NCI-H82 (cell line): ENCODE measurements at regions not wholly inside any gene's neighbourhood (a gene's known extent, or its start where the extent isn't known, plus 50 kb on each side); places are given as distances from the start of the nearest gene placed in this dataset.
"Not testable (repeated sequence)": the region's sequence is repeated elsewhere in the genome, so short reads cannot be mapped to it uniquely, and the experiment has no call there.

Source experiments
- DNase-seq: peaks from one replicate; lab custom pipeline; 2025; lab: John Stamatoyannopoulos, UW

DNA sequence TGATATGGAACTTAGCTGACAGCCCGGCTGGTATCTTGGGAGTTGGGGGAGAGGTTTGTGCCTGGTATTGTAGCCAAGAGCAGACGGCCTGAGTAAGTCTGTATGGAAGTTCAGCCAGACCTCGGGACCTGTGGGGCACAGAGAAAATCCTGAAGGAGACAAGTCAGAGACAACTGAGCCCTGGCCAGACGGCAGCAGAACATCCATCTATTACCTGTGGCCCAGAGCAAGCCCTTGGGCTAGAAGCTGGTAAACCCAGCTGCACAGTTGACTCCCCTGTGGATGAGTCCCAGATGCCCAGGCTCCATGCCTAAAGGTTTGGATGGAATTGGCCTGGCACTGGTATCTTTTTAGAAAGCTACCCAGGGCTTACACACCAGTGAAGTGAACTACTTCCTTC is 70.4 kb upstream of the DLG1 start:
- DNase-seq: no peak

DNA sequence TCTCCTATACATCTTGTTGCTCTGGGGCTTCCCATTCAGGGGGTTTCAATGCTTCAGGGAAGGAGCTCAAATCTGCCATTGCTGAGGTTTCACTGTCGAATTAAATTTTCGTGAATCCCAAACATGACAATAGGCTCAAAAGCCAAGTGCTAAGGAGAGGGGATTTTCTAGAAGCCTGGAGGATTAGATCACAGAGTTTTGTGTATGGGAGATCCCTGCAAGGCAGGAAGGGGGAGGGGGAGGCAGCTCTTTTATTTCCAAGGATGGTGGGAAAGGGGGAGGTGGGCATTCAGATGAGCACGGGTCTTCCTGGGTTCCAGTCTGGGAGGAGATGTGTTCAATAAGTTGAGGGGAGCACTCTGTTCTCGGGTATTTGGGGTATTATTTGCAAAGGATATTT is 69.9 kb upstream of the DLG1 start:
- peak; percentile 64 for DNase-seq

- peak; percentile 92 for DNase-seq
Observed at GRCh38 chr3:197367081-197367780, 68.8 kb upstream of the DLG1 start.

- DNase-seq: no peak
Observed at GRCh38 chr3:197366301-197367044, 68.1 kb upstream of the DLG1 start.

DNA sequence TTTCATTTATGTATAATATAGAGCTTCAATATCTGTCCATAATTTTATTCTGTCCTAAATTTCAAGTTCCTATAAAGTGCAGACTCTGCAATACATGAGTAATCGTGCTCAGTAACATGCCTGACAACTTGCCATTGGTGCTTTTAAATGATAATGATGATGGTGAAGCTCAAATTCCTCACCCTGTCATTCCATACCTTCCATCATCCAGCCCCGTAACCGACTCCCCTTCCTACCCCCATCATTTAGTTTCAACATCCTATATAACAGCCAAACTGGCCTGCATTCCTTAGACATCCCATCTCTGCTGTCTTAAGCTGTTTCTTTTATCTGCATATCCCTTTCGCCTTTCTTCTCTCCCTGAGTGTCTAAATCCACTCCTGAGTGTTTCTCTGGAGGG is 67.2 kb upstream of the DLG1 start:
- no peak for DNase-seq

GRCh38 chr3:197364410-197365071 is 66.1 kb upstream of the DLG1 start:
- no peak for DNase-seq

DNA sequence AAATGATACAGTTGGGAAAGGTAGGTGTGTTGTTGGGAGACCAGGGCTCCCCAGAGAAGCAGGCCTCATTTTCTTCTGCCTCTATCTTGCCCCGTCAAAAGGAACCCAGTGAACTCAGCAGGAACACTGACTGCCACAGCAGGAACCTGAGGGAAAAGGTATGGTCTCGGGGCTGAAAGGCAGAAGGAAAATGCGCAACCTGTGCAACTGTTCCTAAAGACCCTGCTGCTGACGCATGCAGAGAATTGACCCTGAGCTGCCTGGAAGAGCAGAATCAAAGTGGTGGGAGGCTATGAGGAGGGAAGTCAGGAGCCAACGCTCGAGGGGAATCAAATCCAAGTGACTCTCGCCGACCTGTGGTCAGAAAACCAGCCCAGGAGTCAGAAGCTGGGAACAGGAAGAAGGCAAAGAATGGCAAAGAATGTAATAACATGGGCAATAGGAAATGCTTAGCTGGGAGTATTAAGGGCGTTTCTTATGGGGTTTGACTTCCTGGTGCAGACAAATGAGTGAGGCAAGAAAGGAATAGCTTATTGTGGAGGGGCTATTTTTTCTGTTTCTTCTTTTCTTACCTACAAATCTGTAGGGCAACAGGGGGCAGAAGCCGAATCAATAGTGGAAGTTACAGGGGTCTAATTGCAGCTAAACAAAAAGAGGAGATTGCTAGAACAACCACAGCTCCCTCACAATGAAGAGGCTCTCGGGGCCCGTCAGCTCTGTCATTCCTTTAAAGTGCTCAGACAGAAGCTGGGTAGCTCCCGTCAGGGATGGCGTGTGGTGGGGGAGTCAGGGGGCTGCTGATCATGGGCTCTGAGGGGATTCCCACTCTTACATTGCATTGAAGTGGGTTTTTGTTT is 65.4 kb upstream of the DLG1 start:
- DNase-seq: no peak

GRCh38 chr3:197362081-197362480 is 63.7 kb upstream of the DLG1 start:
- DNase-seq: no peak

DNA sequence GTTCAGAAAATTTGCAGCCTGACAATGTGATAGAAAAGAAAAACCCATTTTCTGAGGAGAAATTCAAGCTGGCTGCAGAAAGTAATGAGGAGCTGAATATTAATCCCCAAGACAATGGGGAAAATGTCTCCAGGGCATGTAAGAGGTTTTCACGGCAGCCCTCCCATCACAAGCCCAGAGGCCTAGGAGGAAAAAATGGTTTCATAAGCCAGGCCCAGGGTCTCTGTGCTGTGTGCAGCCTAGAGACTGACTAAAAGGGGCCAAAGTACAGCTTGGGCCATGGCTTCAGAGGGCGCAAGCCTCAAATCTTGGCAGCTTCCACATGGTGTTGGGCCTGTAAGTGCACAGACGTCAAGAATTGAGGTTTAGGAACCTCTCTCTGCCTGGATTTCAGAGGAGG is 61.7 kb upstream of the DLG1 start:
- DNase-seq: not testable (repeated sequence)

GRCh38 chr3:197359476-197359875 is 61.1 kb upstream of the DLG1 start:
- DNase-seq: not testable (repeated sequence)

- DNase-seq: no peak
Observed at GRCh38 chr3:197356741-197357140, 58.3 kb upstream of the DLG1 start.

GRCh38 chr3:197356275-197356674 is 57.9 kb upstream of the DLG1 start:
- no peak for DNase-seq

- no peak for DNase-seq
Observed at GRCh38 chr3:197355713-197356112, 57.3 kb upstream of the DLG1 start.

DNA sequence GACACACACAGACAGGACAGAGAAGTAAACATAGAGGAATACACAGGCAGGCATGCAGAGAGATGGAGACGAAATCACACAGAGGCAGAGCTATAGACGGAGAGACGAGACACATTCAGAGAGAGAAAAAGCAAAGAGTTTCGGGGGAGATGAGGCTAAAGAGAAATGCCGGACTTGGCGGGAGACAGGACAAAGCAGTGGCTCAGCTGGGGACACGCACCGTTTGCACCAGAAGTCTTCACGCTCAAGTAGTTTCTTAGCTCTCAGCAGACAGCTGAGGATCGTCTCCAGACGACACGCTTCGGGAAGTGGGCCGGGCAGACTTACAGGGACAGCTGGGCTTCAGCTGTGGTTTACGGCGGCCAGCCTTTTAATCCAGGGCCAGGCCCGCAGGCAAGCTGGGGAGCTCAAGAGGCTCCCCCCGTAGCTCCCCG is 56.2 kb upstream of the DLG1 start:
- peak; percentile 97 for DNase-seq

DNA sequence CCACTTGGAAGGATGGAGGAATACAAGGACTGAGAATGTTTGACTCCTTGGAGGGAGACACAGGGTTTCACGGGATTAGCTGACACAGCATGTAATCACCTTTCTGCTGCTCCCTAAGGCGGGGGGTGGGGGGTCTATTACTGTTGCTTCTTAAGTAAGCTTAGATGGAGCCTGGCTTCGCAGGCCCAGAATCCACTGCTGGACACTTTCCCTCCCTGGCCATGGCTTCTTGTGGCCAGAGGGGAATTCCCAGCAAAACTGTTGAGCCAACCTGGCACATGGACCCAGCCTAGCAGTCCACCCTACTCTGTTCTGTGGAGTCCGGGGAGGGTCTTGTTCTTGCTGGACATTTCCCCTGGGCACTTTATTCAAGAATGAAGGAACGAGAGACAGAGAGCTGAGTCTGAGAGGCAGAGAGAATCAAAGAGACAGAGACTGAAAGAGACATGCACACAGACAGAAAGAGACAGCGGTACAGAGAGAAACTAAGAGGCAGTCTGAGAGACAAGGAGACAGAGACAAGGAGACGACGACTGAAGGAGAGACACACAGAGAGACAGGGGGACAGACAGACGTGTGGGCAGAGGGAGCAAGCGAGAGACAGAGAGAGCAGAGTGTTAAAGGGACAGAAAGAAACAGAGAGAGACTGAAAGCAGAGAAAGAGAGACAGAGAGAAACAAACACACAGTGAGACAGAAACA is 55.6 kb upstream of the DLG1 start:
- peak; percentile 97 for DNase-seq

- DNase-seq: no peak
Observed at GRCh38 chr3:197353001-197353866, 54.8 kb upstream of the DLG1 start.

- DNase-seq: peak; percentile 63
Observed at GRCh38 chr3:197352382-197352781, 54.0 kb upstream of the DLG1 start.

DNA sequence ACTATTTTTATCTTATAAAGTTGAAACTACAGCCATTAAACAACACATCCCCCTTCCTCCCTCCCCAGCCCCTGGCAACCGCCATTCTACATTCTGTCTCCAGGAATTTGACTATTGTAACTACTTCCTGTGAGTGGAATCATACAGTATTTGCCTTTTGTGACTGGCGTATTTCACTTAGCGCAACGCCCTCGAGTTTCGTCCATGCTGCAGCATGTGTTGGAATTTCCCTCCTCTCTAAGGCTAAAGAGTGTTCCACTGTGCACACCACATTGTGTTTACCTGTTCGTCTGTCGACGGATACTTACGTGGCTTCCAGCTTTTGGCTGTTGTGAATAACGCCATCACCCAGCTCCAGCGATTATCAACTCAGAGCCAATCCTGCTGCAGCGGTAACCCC is 52.0 kb upstream of the DLG1 start:
- DNase-seq: no peak

DNA sequence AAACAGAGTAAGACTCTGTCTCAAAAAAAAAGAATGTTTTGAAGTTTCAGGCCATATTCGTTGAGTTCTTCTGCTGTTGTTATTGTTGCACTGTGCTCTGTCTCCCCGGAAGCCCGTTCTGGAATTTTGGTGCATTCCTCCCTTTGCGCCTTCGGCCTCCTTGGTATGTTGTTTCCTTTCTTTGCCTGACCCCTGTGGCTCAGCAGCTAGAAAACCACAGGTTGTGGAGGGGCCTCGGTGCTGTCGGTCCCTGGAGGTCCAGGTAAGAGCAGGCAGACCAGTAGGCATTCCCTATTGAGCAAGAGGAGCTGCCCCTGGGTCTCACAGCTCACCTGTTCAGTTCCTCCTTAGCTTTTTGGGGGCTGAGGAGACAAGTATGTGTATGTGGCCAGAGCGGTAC is 51.0 kb upstream of the DLG1 start:
- no peak for DNase-seq
